ENCODE measurements at regions not wholly inside any gene's neighbourhood (a gene's known extent, or its start where the extent isn't known, plus 50 kb on each side); places are given as distances from the start of the nearest gene placed in this dataset.

DNA sequence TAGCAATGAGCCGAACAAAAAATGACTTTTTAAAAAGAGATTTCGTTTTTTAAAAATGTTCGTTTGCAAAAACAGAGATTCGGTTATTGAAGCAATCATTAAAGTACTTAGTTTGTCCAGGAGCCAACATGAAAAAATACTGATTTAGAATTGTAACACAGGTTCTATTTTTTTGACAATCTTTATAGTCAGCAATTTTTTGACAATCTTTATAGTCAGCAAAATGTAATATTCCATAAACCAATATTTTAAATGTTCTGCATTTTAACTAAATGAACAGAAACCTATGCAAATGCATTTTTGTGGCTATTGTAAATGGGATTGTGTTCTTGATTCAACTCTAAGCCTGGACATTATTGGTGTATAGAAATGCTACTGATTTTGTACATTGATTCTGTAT lies 161.8 kb downstream of the DSEL start:
- H3K36me3 Mint-ChIP-seq = no peaks in the 10 kb centered on the region
- no peak for DNase-seq (ENCODE audit: low spot score in 2 of 2)
- H3K4me3 Mint-ChIP-seq = no peak overlapping the region
- ATAC-seq = no peak
- peaks cover 3% of the 10 kb centered on the region for H3K9me3 Mint-ChIP-seq
- peaks cover 12% of the 10 kb centered on the region for H3K4me1 Mint-ChIP-seq
- no peak overlapping the region for H3K27ac Mint-ChIP-seq

DNA sequence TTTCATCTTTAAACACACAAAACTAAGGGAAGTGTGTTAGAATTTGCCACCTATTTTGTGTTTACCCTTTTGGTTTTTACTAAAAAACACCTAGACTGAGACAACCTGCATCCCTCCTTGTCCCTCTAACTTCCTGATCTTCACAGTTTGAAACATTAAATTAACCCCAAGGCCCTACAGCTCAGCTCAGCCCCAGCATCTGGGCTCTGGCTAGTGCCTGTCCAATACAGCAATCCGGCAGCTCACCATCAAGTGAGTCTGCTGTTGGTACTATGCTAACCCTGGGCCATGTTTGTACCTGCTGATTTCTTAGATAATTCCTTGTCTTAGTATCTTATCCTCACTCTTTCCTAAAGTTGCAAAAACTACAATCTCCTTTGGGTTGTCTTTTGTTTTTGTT lies 162.4 kb downstream of the DSEL start:
- H3K9me3 Mint-ChIP-seq = peaks cover 3% of the 10 kb centered on the region
- H3K4me3 Mint-ChIP-seq = no peak overlapping the region
- DNase-seq (ENCODE audit: low spot score in 2 of 2) (no peak), ATAC-seq (no peak)
- H3K36me3 Mint-ChIP-seq = no peaks in the 10 kb centered on the region
- H3K27ac Mint-ChIP-seq = no peak overlapping the region
- peaks cover 6% of the 10 kb centered on the region for H3K4me1 Mint-ChIP-seq

DNA sequence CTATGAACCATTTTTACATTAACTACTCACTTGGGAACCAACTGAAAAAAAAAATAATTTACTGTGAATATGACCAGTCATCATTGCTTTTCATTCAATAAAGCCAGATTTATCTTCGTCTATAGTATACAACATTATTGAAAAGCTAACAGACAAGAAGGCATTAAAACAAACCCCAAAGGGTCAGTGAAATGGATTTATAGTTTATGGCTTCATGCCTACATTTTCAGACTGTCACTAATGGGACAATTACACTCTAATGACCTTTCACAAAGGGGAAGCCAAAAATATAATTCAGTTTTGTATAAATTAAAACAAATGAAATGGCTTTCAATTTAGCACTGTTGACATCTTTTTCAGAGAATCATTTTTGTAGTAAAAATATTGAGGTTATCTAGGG lies 169.1 kb downstream of the DSEL start:
- ATAC-seq (no peak), DNase-seq (ENCODE audit: low spot score in 2 of 2) (no peak)
- Mint-ChIP-seq H3K27ac (no peak overlapping the region), H3K9me3 (peaks cover 2% of the 10 kb centered on the region), H3K4me1 (no peaks in the 10 kb centered on the region), H3K36me3 (no peaks in the 10 kb centered on the region), H3K4me3 (no peak overlapping the region)

DNA sequence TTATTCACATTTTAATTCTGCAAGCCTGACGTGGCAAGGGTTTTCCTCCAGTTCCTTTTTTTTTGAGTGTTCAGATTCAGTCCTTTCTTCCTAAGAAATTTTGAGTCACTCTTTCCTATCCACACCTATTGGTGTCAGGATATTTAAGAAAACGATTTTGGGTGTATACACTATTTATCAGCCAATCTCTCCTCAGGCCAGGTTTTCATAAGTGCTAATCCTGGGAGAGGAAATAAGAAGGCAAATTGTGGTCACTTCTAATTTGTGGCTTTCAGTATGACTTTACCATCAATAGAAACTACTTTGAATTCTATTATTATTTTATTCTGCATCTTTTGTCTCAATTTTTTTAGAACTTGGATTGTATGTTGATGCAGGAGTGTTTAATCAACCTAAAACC lies 174.4 kb downstream of the DSEL start:
- ATAC-seq (no peak), DNase-seq (ENCODE audit: low spot score in 2 of 2) (no peak)
- H3K36me3 Mint-ChIP-seq = no peaks in the 10 kb centered on the region
- peaks cover 8% of the 10 kb centered on the region for H3K9me3 Mint-ChIP-seq
- no peak overlapping the region for H3K27ac Mint-ChIP-seq
- H3K4me3 Mint-ChIP-seq = no peak overlapping the region
- H3K4me1 Mint-ChIP-seq = no peaks in the 10 kb centered on the region

DNA sequence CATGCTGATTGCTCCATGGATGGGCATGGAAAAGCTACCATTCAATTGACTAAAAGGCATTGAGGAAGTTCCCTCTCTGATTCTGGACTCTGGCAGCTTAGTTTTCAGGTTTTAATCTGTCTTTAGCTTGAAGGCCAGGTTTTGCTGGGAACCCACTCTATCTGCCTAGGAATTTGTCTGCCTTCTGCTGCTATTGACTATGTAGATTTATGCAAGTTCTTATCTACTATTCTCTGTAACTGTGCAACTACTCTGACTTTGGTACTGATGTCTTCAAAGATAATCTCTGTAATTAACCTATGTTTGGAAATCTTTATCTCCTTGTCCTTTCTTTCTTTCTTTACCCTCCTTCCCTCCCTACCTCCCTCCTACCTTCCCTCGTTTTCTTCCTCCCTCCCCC lies 178.8 kb downstream of the DSEL start:
- Mint-ChIP-seq H3K4me3 (no peak overlapping the region), H3K4me1 (no peaks in the 10 kb centered on the region), H3K9me3 (peaks cover 7% of the 10 kb centered on the region), H3K36me3 (no peaks in the 10 kb centered on the region), H3K27ac (no peak overlapping the region)
- no peak for ATAC-seq
- DNase-seq (ENCODE audit: low spot score in 2 of 2) = no peak

DNA sequence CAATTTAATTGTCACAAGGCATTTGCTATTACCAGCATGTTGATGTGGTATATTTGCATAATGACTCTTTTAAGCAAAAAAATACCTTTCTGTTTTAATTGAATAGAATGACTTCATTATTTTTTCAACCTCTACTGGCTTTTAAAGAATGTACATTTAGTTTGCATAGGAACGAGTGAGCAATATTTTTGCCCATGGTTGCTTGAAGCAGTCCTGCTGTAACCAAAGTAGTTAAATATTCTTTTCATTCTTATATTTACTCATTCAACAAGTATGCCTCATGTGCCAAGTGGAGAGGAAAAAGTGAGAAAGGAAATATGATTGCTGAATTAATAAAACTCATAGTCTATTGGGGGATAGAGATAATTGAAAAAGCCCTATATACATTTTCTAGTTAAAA lies 184.7 kb downstream of the DSEL start:
- no peak overlapping the region for H3K4me3 Mint-ChIP-seq
- DNase-seq (ENCODE audit: low spot score in 2 of 2) (no peak), ATAC-seq (no peak)
- H3K9me3 Mint-ChIP-seq = peaks cover 2% of the 10 kb centered on the region
- no peak overlapping the region for H3K27ac Mint-ChIP-seq
- H3K36me3 Mint-ChIP-seq = no peaks in the 10 kb centered on the region
- no peaks in the 10 kb centered on the region for H3K4me1 Mint-ChIP-seq

DNA sequence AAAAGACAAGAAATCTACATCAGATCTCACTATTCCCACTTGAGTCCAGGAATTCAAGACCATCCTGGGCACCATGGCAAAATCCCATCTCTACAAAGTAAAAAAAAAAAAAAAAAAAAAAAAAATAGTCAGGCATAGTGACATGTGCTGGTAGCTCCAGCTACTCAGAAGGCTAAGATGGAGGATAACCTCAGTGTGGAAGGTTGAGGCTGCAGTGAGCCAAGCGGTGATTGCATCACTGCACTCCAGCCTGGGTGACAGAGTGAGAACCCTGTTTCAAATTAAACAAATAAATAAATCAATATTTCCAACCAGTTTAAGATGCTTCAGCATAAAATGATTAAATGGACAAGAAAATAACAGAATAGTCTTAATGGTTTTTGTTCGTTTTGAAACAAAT lies 197.4 kb downstream of the DSEL start:
- no peaks in the 10 kb centered on the region for H3K36me3 Mint-ChIP-seq
- no peak overlapping the region for H3K4me3 Mint-ChIP-seq
- H3K9me3 Mint-ChIP-seq = peaks cover 3% of the 10 kb centered on the region
- DNase-seq (ENCODE audit: low spot score in 2 of 2) (no peak), ATAC-seq (no peak)
- H3K4me1 Mint-ChIP-seq = no peaks in the 10 kb centered on the region
- H3K27ac Mint-ChIP-seq = no peak overlapping the region

DNA sequence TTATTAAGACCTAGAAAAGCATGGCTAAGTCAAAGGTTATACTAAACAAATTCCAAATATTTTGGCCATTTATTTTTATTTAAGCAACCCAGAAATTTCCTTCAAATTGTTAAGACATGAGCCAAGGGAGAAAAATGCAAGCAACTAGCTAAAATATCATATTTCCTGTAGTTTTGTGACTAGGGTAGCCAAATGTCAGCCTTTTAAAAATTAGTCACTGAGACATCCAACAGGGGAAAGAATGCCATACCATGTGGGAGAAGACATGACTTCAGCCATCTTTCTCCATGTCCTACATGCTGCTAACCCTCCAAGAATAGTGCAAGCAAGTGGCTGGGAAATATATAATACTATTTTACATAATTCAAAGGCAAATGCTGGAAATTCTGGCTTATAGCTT lies 197.9 kb downstream of the DSEL start:
- Mint-ChIP-seq H3K4me3 (no peak overlapping the region), H3K36me3 (no peaks in the 10 kb centered on the region), H3K4me1 (no peaks in the 10 kb centered on the region), H3K9me3 (peaks cover 3% of the 10 kb centered on the region), H3K27ac (no peak overlapping the region)
- no peak for DNase-seq (ENCODE audit: low spot score in 2 of 2)
- ATAC-seq = no peak

DNA sequence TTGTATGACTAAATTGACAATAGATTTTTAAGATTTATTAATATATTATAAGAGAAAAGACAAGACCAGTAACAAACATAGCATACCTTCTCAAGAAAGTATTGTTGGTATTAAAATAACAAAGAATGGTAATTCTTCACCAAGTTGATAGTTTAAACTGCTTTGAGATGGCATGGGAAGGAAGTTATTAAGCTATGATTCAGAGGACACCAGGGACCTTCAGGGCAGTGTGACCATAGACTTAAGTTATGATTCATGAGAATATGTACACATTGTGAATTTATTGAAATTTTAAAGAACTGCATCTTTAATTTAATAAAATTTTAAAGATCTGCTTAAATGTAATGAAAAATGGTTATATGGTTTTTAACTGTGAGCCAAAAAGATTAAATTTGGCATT lies 205.7 kb downstream of the DSEL start:
- Mint-ChIP-seq H3K36me3 (no peaks in the 10 kb centered on the region), H3K27ac (no peak overlapping the region), H3K9me3 (no peaks in the 10 kb centered on the region), H3K4me1 (no peaks in the 10 kb centered on the region), H3K4me3 (no peak overlapping the region)
- ATAC-seq (no peak), DNase-seq (ENCODE audit: low spot score in 2 of 2) (no peak)

DNA sequence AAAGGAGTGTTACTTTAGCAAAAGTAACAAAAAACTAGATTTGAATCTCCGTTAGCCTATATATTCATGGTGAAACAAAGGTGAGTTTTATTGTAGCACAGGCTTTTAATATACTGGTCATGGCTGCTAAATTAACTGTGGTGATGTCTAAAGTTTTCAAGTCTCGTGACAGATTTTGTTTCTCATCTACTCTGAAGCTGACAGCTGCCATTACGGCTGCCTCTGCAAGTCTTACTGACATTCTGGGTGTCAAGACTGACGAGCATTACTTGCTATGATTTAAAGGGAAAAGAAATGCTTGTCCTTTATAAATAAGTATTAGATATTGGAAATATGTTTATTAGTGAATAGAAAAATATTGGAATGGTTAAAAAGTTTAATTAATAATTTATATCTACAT lies 207.7 kb downstream of the DSEL start:
- Mint-ChIP-seq H3K9me3 (no peaks in the 10 kb centered on the region), H3K4me3 (no peak overlapping the region), H3K27ac (no peak overlapping the region), H3K4me1 (no peaks in the 10 kb centered on the region), H3K36me3 (no peaks in the 10 kb centered on the region)
- ATAC-seq (no peak), DNase-seq (ENCODE audit: low spot score in 2 of 2) (no peak)

DNA sequence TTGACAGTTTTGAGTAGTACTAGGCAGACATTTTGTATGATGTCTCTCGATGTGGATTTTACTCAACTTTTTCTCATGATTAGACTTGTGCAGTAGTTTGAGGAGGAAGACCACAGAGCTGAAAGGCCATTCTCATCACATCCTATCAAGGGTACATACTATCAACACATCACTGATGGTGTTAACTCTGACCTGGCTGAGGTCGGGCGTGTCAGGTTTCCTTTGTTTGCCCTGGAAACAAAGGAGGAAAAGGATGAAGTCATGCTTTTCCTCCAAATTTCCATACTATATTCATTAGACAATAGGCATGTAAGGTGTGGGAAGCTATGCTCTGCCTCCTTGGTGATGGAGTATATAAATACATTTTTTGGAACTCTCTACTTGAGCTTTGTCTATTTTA lies 211.1 kb downstream of the DSEL start:
- ATAC-seq = no peak
- H3K9me3 Mint-ChIP-seq = peaks cover 3% of the 10 kb centered on the region
- H3K36me3 Mint-ChIP-seq = no peaks in the 10 kb centered on the region
- H3K27ac Mint-ChIP-seq = no peak overlapping the region
- peaks cover 9% of the 10 kb centered on the region for H3K4me1 Mint-ChIP-seq
- H3K4me3 Mint-ChIP-seq = no peak overlapping the region
- DNase-seq (ENCODE audit: low spot score in 2 of 2) = no peak

DNA sequence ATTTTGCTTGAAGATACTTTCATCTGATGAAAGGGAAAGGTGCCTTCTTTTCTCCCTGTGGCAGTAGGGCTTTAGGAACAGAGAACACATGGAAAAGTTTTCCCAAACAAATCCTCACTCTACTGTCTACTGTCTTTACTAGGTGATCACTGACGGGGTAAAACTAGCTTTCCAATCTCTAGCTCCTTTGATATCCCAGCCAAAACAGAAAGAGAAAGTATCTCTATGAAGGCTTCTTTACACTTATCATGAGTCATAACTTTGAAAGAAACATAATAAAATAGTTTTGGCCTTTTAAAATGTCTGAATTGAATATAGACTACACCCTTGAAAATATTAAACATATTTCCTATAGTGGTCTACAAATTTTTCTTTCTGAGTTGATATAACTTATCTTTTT lies 214.5 kb downstream of the DSEL start:
- H3K4me1 Mint-ChIP-seq = peaks cover 9% of the 10 kb centered on the region
- H3K4me3 Mint-ChIP-seq = peak overlapping the region; percentile 43
- no peaks in the 10 kb centered on the region for H3K36me3 Mint-ChIP-seq
- H3K27ac Mint-ChIP-seq = peak overlapping the region; percentile 75
- no peak for DNase-seq (ENCODE audit: low spot score in 2 of 2)
- ATAC-seq = peak; percentile 49
- peaks cover 3% of the 10 kb centered on the region for H3K9me3 Mint-ChIP-seq

DNA sequence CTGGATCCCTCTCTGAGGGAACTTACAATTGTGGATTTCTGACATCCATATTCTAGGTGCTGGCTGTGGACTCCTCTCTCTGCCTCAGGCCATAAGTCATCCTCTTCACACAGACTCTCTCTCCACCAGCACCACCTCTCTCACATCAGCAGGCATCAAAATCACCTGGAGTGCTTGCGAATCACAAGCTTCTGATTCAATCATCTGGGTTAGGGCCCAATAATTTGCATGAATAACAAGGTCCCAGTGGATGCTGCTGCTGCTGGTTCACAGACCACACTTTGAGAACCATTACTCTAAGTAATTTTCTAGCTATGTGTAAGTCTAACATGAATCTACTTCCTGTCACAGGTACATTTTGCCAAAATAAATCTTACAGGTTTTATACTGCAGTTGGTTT lies 214.9 kb downstream of the DSEL start:
- peaks cover 3% of the 10 kb centered on the region for H3K9me3 Mint-ChIP-seq
- ATAC-seq (peak; percentile 87), DNase-seq (ENCODE audit: low spot score in 2 of 2) (no peak)
- peak overlapping the region; percentile 43 for H3K4me3 Mint-ChIP-seq
- H3K4me1 Mint-ChIP-seq = peaks cover 9% of the 10 kb centered on the region
- H3K36me3 Mint-ChIP-seq = no peaks in the 10 kb centered on the region
- peak overlapping the region; percentile 75 for H3K27ac Mint-ChIP-seq

DNA sequence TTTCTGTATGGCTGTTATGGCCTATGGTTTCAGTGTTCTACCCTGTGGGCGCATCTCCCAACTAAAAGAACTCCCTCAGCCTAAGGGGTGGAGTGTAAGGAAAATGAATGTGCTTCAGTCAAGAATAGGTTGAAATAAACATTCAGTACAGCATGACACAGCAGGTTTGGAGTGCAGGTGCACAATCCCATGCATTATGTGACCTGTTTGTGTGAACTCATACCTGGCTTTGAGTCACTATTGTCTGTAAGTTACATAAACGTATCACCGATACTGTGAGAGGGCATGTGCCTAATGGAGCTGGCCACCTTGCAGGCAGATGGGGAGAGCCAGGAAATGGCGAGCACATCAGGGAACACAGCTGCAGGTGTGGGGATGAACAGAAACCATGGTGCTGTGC lies 216.0 kb downstream of the DSEL start:
- peaks cover 9% of the 10 kb centered on the region for H3K4me1 Mint-ChIP-seq
- no peak overlapping the region for H3K4me3 Mint-ChIP-seq
- no peak for ATAC-seq
- H3K36me3 Mint-ChIP-seq = no peaks in the 10 kb centered on the region
- no peak for DNase-seq (ENCODE audit: low spot score in 2 of 2)
- no peak overlapping the region for H3K27ac Mint-ChIP-seq
- H3K9me3 Mint-ChIP-seq = peaks cover 3% of the 10 kb centered on the region

DNA sequence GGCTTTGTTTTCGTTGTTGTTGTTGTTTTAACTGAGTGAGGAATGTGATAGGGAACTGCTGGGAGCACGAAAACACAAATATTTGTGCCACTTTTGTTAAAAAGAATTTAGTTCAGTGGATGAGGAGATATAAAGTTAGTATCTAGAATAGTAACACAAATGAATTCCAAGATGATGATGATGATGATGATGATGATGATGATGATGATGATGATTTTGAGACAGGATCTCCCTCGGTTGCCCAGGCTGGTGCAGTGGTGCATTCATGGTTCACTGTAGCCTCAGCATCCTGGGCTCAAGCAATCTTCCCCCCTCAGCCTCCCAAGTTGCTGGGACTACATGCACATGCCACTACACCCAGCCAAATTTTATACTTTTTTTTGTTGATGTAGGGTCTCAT lies 223.7 kb downstream of the DSEL start:
- H3K4me3 Mint-ChIP-seq = no peak overlapping the region
- ATAC-seq (no peak), DNase-seq (ENCODE audit: low spot score in 2 of 2) (no peak)
- H3K9me3 Mint-ChIP-seq = peaks cover 11% of the 10 kb centered on the region
- no peaks in the 10 kb centered on the region for H3K36me3 Mint-ChIP-seq
- H3K27ac Mint-ChIP-seq = no peak overlapping the region
- H3K4me1 Mint-ChIP-seq = no peaks in the 10 kb centered on the region

DNA sequence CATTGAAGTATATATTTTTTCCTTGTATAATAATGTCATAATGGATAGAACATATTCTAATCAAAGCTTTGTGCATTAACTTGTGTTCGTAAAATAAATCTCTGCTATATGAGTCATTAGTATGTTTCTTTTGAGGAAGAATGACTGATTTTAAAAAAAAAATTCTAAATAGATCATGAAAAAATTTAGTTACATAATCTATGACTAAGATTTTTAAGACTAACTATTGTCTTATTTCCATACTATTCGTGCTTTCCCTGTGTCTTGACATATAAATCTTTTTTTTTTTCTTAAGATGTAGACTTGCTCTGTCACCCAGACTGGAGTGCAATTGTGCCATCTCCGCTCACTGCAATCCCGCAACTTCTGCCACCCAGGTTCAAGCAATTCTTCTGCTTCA lies 226.1 kb downstream of the DSEL start:
- Mint-ChIP-seq H3K4me3 (no peak overlapping the region), H3K4me1 (no peaks in the 10 kb centered on the region), H3K36me3 (no peaks in the 10 kb centered on the region), H3K9me3 (peaks cover 11% of the 10 kb centered on the region), H3K27ac (no peak overlapping the region)
- DNase-seq (ENCODE audit: low spot score in 2 of 2) (no peak), ATAC-seq (no peak)

DNA sequence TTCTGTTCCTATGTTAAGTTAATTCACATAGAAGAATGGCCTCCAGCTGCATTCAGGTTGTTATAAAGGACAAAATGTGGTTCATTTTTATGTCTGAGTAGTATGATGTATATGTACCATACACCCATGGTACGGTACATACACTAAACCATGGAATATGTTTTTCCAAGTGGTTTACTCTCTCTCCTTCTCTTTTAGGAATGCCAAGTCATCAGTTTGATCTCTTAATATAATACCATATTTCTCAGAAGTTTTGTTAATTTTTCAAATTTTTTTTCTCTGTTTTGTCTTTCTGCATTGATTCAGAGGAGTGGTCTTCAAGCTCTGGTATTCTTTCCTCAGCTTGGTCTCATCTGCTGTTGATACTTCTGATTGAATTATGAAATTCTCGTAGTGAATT lies 230.9 kb downstream of the DSEL start:
- Mint-ChIP-seq H3K4me1 (no peaks in the 10 kb centered on the region), H3K9me3 (peaks cover 2% of the 10 kb centered on the region), H3K27ac (no peak overlapping the region), H3K4me3 (no peak overlapping the region), H3K36me3 (no peaks in the 10 kb centered on the region)
- DNase-seq (ENCODE audit: low spot score in 2 of 2) = no peak
- no peak for ATAC-seq
